Activated CD4-positive, alpha-beta T cell treated with anti-CD3 and anti-CD28 coated beads for 48 hours (primary cell): ENCODE measurements at regions not wholly inside any gene's neighbourhood (a gene's known extent, or its start where the extent isn't known, plus 50 kb on each side); places are given as distances from the start of the nearest gene placed in this dataset.

ENCODE experiments used
- DNase-seq: peaks from one replicate; pipeline ENCODE4 v3.0.0-alpha.2; 2020

GRCh38 chr20:53713328-53714056, 119.9 kb upstream of the ZNF217 start:
- no peak for DNase-seq

GRCh38 chr20:53712212-53712977, 118.8 kb upstream of the ZNF217 start:
- no peak for DNase-seq

GRCh38 chr20:53711333-53712211, 117.9 kb upstream of the ZNF217 start:
- no peak for DNase-seq

- peak; percentile 69 for DNase-seq
Observed at GRCh38 chr20:53708129-53708968, 114.7 kb upstream of the ZNF217 start.

GRCh38 chr20:53707371-53708055, 113.9 kb upstream of the ZNF217 start:
- DNase-seq: peak; percentile 50

- peak; percentile 27 for DNase-seq
Observed at GRCh38 chr20:53706466-53707370, 113.1 kb upstream of the ZNF217 start.

- DNase-seq: no peak
Observed at GRCh38 chr20:53706008-53706465, 112.4 kb upstream of the ZNF217 start.

- DNase-seq: no peak
Observed at GRCh38 chr20:53702617-53703016, 109.0 kb upstream of the ZNF217 start.

DNA sequence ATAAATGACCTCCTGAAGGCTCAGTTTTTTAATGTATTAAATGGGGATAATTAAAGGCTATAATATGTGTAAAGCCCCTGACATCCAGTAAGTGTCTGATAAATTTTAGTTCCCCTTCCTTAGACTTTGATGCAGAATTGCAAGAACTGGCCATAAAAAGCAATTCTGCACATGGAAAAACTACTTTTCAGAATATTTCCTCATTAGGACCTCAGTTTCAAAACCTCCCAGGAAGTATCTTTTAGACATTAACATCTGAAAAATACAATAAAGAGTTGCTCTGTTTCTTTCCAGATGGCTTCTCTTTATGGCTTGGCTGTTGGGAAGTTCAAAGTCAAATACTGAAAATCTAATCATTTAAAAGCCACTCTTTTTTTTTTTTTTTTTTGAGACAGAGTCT, 106.3 kb upstream of the ZNF217 start:
- no peak for DNase-seq

GRCh38 chr20:53699085-53699674, 105.5 kb upstream of the ZNF217 start:
- DNase-seq: no peak

GRCh38 chr20:53698371-53698978, 104.8 kb upstream of the ZNF217 start:
- DNase-seq: no peak

DNA sequence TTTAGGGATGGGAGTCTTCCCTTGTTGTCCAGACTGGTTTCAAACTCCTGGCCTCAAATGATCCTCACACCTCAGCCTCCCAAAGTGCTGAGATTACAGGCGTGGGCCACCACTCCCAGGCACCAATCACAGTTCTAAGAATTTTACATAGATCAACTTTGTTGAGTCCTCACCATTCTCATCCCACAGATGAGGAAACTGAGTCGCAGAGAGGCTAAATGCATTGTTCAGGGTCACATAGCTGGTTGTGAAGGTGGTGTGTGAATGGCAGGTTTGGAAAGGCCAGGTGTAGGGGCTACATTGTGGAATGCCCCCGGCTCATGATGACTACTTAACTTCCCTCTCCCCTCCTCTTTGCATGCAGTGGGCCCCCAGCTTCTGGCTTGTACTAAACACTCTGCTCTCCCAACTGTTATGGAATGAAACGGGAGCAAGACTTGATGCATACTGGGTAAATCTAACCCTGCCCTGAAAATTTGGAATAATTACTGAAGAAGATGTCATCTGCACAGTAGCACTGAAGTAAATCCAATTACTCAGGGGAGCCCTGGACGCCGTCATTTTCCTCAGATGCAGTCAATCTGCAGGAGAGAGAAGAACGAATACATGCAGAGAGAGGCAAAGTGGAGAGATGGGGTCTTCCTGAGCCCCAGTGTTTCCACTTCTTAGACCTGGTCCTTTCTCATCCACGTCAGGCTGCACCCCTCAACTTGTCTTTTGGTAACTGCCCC, 102.3 kb upstream of the ZNF217 start:
- no peak for DNase-seq

DNA sequence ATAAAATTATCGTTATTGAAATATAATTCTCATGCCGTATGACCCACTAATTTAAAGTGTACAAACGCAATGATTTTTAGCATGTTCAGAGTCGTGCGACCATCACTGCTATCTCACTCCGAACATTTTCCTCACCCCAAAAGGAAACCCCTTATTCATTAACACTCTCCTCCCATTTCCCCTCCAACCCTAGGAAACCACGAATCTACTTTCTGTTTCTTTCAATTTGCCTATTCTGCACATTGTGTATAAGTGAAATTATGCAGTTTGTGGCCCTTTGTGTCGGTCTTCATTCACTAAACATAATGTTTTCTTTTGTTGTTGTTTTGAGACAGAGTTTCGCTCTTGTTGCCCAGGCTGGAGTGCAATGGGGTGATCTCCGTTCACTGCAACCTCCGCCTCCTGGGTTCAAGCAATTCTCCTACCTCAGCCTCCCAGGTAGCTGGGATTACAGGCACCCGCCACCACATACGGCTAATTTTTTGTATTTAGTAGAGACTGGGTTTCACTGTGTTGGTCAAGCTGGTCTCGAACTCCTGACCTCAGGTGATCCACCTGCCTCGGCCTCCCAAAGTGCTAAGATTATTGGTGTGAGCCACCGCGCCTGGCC, 99.7 kb upstream of the ZNF217 start:
- DNase-seq: no peak

DNA sequence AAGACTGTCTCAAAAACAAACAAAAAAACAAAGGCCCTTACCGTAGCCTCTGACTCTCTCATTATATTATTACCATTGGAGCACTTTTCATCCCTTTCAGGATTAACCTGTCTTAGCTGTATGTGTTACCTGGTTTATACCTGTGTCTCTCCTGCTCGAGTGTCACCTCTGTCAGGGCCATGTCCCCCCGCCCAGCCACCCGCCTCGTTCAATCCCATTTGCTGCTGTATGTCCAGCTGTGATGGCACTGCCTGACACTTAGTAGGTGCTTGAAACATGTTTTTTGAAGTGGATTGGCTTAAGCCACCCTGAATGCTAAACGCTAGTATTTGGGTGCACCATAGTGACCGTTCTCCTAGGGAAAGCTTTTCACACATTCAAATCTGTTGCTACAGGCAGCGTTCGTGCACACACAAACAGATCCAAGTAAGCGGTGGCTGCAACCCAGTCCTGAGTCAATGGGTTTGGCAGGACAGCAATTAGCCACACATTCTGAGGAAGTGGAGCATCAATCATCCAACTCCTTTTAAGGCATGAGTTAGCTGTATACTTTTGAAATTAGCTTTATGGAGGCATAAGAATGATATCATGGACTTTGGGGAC, 98.9 kb upstream of the ZNF217 start:
- peak; percentile 41 for DNase-seq

DNA sequence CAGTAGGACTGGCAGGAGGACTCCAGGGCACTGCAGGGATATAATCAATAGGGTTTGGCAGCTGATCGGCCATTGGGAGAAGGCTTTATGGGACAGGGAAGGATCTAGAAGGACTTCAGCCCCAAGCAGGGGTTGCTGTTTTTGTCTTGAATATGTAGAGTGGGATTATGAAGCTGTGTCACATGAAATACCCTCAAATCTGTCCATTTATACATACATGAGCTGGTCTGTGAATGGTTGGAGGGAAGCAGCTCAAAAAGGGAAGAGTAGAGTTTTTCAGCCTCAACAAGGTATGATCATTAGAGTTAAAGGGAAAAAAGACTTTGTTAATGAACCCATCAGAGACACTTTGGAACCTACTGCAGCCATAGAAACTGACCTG, 98.2 kb upstream of the ZNF217 start:
- no peak for DNase-seq

DNA sequence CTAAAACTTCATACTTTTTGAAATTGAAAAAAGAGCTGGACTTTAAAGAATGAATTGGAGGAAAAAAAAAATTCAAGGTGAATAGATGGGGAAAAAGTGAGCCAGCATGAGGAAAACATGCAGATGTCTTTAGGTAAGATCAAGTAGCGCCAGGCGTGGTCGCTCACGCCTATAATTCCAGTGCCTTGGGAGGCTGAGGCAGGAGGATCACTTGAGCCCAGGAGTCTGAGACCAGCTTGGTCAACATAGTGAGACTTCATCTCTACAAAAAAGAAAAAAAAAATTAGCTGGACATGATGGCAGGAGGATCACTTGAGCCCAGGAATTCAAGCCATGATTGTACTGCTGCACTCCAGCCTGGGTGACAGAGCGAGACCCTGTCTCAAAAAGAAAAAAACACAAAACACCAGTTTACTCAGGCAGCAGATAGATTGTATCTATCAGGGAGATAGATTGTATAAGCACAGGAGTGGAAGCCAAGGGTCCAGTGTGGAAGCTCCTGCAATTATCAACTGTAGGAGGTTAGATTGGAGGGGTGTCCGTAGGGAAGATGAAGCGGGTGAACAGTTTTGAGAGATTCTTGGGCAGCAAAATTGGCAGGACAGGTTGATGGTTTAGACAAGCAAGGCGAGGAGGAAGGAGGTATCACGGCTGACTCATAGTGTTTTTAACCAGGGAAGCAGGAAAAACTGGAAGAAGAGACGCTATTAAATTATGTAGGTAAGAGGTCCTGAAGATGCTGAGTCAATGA, 97.6 kb upstream of the ZNF217 start:
- no peak for DNase-seq

GRCh38 chr20:53688085-53688484, 94.4 kb upstream of the ZNF217 start:
- DNase-seq: no peak
